NCI-H146 (cell line): ENCODE measurements at regions not wholly inside any gene's neighbourhood (a gene's known extent, or its start where the extent isn't known, plus 50 kb on each side); places are given as distances from the start of the nearest gene placed in this dataset.
"Not testable (repeated sequence)": the region's sequence is repeated elsewhere in the genome, so short reads cannot be mapped to it uniquely, and the experiment has no call there.

Experiments used
- DNase-seq: peaks from one replicate; lab custom pipeline; 2025; lab: John Stamatoyannopoulos, UW

DNA sequence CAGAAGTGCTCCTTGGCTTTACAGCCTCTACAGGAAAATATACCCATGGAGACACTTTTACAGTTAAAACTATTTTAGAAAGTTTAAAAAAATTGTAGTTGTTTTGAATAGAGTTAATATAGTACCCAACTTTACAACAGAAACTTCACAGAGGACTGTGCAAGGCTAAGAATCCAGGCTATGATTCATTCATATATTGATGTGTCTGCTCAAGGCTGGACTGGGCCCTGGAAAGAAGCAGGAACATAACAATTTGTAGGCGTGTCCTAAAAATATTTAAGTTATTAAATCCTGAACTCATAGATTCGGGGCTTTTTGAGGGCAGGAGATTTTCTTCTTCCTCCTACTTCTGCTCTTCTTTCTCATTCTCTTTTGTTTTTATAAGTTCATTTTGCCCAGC is 291.5 kb upstream of the CCDC179 start:
- no peak for DNase-seq

DNA sequence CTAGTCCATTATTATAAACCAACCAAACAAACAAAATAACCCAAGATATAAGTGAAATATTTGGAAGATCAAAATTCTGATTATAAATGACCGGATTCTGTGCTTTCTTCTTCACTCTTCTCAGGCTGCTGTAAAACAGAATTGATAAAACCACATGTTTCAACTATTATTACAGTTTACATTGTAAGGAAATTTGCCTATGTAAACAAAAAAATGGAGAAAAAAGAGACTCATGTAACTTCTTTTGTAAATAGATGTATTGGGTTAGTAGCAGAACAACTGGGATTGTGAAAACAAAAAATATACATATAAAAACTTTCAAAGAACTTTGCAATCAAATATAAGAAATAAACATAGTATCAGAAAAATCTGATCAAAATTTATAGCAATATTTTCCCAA is 295.2 kb upstream of the CCDC179 start:
- DNase-seq: no peak

DNA sequence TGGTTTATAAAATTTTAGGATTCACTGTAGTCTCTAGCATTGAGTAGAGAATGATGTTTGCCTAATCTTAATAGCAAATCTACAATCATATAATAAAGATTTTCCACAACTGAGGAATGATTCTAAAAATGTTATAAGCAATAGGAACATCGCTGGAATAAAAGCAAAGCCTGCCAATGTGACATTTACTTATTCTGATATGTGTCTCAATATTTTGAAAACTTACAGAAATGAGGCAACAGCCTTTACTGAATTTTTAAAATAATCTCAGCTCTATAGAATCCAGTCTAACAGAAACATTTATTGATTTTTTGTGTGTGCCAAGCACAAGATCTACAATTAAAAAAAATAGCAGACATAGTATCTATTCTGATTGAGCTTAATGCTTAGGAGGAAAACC is 303.7 kb upstream of the CCDC179 start:
- DNase-seq: no peak

DNA sequence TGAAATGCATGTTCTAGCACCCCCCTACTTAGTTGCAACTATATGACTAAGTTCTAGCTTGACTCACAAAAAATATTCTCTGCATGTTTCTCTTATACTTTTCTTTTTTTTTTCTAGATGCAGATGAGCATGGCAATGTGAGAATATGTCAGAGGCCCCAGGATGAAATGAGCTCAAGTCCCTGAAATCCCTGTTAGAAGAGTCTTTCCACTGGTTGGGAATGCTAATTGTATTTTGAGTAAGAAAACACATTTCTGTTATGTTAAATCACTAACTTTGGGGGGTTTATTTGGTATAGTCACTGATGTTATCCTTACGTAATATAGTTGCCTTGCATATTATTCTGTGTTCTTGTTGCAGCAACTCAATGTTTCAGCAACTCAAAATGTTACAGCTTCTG is 306.1 kb upstream of the CCDC179 start:
- no peak for DNase-seq

DNA sequence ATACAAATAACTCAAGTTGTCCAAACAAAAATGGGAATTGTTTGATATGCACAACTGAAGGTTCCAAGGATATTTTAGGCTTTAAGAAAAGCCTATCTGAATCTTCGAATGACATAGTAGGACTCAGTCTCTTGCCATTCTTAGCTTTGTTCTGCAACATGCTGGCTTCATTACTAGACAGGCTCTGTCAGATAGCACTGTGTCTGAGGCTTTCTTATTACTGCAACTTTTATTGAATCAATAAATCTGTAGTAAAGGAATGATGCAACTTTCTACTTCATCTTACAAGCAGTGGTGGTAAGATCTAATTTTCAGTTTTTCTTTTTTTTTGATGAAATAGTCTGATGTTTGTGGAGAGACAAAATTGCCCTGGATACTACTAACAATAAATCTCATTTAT is 319.3 kb upstream of the CCDC179 start:
- no peak for DNase-seq

DNA sequence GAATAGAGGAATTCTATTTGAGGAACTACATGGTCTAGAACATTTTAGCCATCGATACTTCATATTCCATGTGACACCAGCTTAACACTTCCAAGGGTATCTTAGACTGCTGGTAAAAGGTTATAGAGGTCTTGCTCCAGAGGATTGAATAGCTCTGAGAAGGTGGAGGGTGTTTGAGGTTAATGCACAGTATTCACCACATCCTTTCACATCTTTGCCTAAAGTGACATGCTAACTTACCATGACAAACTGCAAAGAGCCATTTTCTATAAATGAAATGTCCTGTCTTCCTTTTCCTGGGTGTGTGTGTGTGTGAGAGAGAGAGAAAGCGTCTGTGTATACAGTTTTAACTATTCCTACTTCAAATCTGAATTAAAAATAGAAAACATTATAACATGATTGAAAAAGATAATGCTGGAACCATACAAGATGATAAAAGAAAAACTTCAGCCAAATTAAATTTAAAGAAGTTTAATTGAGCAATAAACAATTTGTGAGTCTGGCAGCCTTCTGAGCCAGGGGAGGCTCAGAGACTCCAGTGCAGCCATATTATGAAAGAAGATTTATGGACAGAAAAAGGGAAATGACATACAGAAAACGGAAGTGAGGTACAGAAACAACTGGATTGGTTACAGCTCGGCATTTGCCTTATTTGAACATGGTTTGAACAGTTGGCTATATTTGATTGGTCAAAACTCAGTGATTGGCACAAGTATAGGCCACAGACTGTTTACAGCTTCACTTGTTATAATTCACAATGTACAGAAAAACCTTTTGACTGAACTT is 320.9 kb upstream of the CCDC179 start:
- no peak for DNase-seq

DNA sequence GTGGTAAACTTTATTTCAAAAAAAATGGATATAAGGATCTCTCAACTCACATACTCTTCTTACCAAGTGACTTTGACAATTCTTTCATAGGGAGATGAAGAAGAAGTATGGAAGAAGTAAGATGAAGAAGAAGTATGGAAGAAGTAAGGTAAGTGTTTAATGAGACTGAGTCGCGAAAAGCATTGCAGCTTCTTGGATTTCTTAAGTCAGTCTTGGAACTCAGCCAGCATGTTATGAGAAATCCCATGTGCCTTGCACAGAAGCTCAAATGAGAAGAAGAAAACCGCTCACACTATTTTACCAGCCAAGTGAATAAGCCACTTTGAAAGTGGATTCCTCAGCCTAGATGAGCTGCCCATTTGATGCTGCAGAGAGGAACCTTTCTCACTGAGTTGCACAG is 332.0 kb upstream of the CCDC179 start:
- DNase-seq: no peak

DNA sequence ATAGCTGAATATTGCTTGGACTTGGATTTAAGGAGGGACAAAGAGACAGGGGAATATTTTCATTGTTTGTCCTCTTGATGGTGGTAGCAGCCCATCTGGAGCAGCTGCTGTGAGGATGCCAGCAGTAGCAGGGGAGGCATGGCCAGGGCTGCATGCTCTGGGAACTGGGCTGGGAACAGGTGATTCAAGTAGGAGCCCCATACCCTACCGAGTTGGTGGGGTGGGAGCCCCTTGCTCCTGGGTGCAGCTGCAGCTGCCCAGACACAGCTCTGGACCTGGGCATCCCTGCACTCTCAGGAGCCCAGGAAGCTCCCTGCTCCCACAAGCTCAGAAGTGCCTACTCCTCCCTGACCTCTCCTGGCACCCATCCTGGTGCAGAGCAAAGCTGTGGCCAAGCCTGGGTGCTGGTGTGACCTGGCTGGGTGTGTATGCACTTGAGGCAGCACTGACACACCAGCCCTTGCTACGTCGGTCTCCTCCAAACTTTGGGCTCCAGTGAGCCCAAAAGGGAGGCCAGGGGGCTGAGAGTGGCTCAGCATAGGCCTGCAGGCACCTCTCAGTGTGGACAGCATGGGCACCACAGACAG is 341.8 kb upstream of the CCDC179 start:
- no peak for DNase-seq

DNA sequence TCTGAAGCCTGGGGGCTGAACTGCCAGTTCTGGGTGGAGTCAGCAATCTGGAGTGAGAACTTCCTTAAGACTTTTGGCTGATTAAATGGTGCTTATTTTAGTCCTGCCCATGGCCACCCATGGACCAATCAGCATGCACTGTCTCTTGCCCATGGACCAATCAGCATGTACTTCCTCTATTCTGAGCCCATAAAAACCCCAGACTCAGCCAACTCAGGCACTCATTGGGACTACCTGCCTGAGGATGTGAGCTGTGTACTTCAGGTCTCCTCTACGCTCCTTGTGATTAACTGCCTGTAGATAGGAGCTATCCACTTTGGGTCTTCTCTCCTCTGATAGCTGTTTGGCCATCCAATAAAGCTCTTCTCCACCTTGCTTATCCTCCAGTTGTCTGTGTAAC is 342.3 kb upstream of the CCDC179 start:
- DNase-seq: no peak

DNA sequence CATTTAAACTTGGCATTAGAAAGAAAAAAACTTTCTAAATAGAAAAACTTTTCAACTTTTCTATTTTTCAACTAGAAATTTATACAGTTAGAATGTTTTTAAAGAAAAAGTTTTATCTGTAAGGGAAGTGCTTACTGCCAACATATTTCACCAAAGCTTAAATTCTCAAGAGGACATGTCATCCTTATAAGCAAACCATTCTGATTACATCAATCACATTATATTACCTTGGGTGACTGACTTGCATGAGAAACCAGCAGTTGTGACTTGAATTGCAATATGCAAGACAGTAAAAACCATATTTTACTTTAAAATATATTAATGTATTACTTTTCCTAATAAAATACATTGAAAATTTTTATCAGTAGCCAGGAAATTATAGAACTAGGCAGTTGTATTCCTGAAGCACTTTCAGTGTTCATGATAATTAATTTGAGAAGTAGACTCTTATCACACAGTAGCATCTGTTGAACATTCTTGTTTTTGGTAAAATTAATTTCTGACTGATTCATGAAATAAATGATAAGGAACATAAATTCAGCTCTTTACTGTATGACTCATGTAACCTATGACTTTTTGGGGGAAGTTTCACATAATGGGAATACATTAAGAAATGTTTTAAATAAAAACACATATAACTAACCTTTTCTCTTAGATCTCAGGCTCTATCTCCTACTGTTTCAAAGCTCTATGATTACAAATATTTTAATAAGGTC is 345.0 kb upstream of the CCDC179 start:
- DNase-seq: no peak

DNA sequence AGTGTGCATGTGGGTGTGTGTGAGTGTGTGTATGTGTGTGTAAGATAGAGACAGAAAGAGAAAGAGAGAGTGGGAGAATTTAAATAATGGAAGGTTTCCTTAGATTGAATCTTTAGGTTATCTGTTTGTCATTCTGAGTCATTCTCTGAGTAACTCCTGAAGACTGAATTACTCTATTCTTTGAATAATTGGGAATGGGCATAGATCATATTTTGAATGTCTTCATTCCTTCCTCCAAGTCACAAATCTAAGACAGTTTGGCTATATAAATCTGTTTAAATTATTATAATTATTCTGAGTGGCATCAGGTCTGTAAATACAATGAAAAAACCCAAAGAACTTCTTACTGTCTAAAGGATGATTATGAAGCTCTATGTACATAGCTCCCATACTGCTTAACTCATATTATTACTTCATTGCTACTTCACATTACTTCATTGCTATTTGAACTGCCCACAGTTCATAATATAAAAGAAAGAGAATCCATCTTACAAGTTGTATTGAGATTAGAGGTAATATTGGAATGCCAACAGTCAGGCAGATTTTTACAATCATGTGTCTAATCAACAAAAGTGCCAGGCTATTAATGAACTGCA is 346.6 kb upstream of the CCDC179 start:
- no peak for DNase-seq

DNA sequence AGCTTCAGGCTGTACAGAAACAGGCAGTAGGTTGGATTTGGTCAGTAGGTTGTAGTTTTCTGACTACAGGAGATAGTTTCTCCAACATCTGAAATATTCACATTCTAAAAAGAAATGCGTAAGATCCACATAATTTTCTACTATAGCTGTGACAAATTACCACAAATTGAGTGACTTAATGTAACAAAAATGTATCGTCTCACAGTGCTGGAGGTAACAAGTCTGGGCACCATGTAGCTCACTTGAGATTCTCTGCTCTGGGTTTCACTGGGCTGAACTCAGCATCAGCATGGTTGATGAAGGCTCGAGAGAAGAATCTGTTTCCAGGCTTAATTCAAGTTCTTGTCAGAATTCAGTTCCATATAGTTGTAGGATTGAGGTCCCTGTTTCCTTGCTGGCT is 350.9 kb upstream of the CCDC179 start:
- no peak for DNase-seq

DNA sequence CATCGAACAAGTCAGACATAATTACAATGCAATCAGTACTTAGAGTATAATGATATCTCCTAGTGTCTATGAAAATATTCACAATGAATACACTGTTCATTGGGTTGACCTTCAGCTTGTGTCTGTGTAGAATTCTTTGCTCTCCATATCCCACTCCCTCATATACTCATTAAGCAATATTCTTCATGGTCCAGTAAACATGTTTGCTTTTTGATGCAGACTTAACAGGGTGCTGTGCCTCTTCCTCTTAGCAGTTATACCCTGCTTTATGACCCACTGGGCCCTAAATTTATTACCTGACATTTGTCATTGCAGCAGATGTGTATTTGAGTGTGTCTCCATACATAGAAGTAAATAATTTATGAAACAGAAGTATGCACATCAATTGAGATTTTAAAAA is 352.5 kb upstream of the CCDC179 start:
- DNase-seq: no peak

DNA sequence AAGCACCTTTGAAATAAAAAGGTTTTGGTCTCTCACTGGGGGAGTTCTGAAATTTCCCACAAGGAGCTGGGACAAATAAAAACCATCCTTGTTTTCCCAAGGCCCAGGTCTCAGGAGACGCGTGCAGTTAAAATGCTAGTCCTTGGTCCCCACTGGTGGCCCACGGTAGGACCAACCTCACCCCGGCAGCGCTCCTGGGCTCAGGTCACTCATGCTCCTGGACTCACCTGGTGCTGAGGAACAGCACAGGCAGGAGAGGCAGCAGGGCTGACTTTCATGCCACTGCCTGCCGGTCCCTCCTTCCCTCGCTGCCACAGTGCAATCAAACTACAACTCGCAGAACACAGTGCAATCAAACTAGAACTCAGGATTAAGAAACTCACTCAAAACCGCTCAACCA is 356.8 kb upstream of the CCDC179 start:
- no peak for DNase-seq

DNA sequence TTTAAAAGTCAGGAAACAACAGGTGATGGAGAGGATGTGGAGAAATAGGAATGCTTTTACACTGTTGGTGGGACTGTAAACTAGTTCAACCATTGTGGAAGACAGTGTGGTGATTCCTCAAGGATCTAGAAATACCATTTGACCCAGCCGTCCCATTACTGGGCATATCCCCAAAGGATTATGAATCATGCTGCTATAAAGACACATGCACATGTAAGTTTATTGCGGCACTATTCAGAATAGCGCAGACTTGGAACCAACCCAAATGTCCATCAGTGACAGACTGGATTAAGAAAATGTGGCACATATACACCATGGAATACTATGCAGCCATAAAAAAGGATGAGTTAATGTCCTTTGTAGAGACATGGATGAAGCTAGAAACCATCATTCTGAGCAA is 359.8 kb upstream of the CCDC179 start:
- not testable (repeated sequence) for DNase-seq

DNA sequence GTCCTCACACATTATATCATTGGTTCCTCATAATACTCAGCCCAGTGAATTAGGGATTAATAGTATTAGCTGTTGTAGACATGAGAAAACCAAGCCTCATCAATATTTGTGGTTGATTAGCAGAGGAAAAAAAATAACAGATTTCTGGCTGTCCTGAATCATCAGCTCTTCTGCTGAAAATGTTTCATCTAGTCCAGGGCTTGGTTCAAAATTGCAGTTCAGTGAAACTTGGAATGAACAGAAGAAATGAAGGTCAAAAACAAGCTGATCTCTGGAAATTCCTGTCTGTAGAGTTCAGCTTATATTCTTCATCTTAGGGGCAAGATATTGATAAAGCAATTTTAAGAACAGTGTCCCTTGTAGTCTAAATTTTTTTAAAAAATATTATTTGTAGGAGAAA is 361.1 kb upstream of the CCDC179 start:
- no peak for DNase-seq

DNA sequence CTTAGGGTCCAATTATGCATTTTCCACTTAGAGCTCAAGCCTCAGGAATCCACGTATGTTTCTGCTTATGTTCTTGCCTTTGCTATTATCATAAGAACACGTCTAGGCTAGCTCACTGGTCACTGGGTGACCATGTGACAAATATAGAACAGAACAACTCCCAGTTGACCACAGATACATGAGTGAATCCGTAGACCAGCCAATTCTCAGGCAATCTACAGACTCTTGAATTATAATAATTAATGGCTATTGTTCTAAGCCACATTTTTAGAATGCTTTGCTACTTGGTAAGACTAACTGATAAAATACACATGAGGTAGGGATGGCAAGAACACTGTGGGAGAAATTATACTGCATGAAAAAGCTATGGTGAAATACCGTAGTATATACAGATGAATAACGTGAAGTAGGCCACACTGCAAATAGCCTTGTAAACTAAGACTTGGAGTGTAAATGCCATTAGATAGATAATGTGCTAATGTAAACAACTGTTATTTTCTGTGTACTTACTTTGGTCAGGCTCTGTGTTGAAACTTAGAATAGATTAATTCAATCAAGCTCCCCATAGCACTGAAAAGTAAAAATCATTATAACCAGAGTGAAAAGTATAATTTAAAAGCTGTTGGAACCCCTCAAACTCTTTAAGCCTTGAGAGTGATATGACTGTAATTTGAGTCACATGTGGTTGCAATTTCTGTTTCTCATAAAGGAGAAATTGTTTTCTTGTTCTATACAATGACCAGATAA is 366.2 kb upstream of the CCDC179 start:
- no peak for DNase-seq

DNA sequence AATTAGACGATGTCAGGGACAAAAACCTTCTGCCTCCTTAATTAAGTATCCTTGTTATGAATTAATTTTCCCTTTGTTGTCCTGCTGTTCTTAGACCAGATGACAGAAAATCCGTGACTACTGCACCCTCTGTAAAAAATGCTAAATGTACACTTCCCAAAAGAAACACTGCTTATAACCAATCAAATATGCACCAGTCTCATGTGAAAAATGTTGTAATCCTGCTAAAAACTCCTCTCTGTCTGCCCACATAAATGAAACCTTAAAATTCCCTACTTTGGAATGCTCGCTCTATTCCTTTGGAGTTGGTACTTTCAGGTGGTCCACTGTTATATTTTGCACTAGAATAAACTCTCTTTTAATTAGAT is 366.8 kb upstream of the CCDC179 start:
- no peak for DNase-seq

DNA sequence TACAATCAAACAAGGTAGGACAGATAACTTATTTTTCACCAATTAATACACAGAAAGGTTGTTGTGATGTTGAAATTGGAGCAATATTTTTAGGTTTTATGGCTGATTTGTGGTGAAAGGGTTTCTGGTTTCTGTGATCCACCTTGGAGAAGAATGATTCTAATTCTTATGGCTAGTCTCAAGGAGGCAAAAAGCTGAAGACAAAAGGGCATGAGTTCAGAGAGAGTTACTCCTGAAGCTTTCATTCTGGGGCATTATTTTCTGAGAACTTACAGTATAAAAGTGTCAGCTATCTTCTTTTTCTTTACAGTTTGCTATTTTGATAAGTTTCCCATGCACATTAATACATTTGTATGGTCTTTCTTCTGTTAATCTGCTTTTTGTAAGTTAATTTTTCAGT is 372.4 kb upstream of the CCDC179 start:
- DNase-seq: no peak

DNA sequence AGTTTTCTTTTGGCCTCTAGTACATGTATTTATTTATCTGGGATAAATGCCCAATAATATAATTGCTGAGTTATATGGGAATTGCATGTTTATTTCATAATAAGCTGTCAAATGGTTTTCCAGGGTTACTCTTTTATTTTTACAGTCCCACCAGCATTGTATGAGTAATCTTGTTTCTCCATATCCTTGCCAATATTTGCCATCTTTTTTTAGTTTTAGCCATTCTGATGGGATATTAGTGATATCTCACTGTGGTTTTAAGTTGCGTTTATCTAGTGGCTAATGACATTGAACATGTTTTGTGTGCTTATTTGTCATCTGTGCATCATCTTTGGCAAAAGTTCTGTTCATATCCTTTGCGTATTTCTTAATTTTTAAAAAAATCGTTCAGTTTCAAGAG is 372.8 kb upstream of the CCDC179 start:
- no peak for DNase-seq

DNA sequence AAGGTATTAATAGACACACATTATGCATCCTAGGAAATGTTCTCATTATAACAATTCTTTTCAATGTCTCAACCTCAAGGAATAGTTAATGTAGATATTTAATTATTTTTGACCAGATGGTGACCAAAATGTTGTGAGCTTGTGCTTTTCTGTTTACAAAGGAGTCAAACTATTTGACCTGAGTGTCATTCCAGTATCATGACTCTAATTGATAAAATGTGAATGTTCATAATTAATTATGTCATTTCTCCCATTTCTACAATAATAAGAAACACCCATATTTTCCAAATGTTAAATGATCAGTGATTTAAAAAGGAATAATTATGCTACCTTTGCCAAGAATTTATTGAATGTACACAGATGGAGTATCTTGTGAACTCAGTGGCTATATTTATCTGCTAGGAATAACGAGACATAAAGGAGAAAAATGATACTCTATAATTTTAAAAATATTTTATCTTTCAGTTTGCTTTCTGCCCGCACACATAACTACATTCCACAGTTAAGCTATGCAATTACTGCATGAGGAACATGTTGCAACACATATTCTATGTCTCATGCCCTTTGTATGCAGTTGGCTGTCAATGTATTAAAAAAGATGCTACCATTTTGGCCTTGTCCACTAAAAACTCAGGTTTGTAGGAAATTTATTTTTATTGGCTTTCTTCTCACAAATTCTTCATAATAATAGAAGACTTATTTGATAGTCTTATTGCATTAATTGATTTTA is 376.7 kb upstream of the CCDC179 start:
- DNase-seq: no peak

DNA sequence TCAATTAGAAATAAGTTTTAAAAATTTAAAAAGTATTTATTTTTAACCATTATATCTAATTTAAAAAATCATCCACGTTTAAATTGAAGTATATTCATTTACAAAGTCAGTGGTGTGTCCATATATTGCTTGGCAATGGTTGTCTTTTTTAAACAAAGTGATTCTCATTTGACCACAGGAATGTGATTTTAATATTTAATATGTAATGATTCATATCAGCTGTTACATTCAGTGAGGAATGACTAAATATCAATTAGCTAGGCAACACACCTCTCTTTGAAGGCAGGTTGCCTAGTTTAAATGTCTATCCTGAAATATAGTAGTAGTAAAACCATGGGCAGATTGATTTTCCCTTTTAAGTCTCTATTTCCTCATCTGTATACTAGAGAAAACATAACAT is 392.2 kb upstream of the CCDC179 start:
- DNase-seq: no peak
